Naive thymus-derived CD8-positive, alpha-beta T cell (primary cell): ENCODE measurements at regions not wholly inside any gene's neighbourhood (a gene's known extent, or its start where the extent isn't known, plus 50 kb on each side); places are given as distances from the start of the nearest gene placed in this dataset.

Experiments used
- ATAC-seq, 2 donors: fragments of 150-1000 bp; cut with Tn5 transposase in 1 of 2; sonication (Bioruptor Pico), chemical (Tn5 transposase) in 1 of 2; 1 replicate in 1 of 2; 2 replicates in 1 of 2; pipeline ENCODE4 v1.10.0; 2021; ENCODE audit warnings: mild to moderate bottlenecking in 2 of 2, moderate library complexity in 2 of 2
- POLR2A ChIA-PET: fragments of 350-600 bp; sonication (Branson Sonifier 250); formaldehyde crosslinking; loops from one replicate; lab custom pipeline; 2021; ENCODE audit warnings: antibody characterized with exemption; lab: Charles Lee
- DNase-seq, 10 donors: peaks; one replicate each; pipeline versions ENCODE4 v3.0.0 to v3.0.0-alpha.2; 2020 to 2022
- H3K27ac Mint-ChIP-seq, 10 donors: one replicate each; pipeline ENCODE4 v1.8.0; 2020 to 2022; ENCODE audit warnings: mild to moderate bottlenecking in 10 of 10, mixed read lengths in 10 of 10, moderate library complexity in 4 of 10, inconsistent platforms in 1 of 10
- H3K27me3 Mint-ChIP-seq, 5 donors: one replicate each; pipeline ENCODE4 v1.8.0; 2021 to 2022; ENCODE audit warnings: mixed read lengths in 5 of 5
- H3K36me3 Mint-ChIP-seq, 3 donors: one replicate each; pipeline ENCODE4 v1.8.0; 2020 to 2022; ENCODE audit warnings: mixed read lengths in 3 of 3, mild to moderate bottlenecking in 2 of 3, inconsistent platforms in 1 of 3
- H3K4me1 Mint-ChIP-seq, 4 donors: one replicate each; pipeline ENCODE4 v1.8.0; 2021 to 2022; ENCODE audit warnings: mixed read lengths in 4 of 4
- H3K4me3 Mint-ChIP-seq, 10 donors: one replicate each; pipeline ENCODE4 v1.8.0; 2020 to 2022; ENCODE audit warnings: mild to moderate bottlenecking in 10 of 10, mixed read lengths in 10 of 10, moderate library complexity in 6 of 10, inconsistent platforms in 1 of 10
- H3K9me3 Mint-ChIP-seq, 9 donors: one replicate each; pipeline ENCODE4 v1.8.0; 2020 to 2022; ENCODE audit warnings: mixed read lengths in 9 of 9, mild to moderate bottlenecking in 3 of 9, inconsistent platforms in 1 of 9, moderate library complexity in 1 of 9

- POLR2A ChIA-PET: no interaction called here
- Mint-ChIP-seq H3K4me1 (no peaks in the 10 kb centered on the region), H3K4me3 (no peak overlapping the region), H3K36me3 (no peaks in the 10 kb centered on the region), H3K27me3 (no peaks in the 10 kb centered on the region), H3K27ac (no peak overlapping the region), H3K9me3 (peaks cover 0 to 20% (median 0%) of the 10 kb centered on the region in 9 donors)
- ATAC-seq: no peak
- no peak for DNase-seq
Measured at GRCh38 chr7:9835199-9835598, 1138.5 kb upstream of the PHF14 start.

- H3K9me3 Mint-ChIP-seq: peaks cover 0 to 20% (median 0%) of the 10 kb centered on the region in 9 donors
- H3K4me1 Mint-ChIP-seq: no peaks in the 10 kb centered on the region
- no peak for ATAC-seq
- DNase-seq: no peak
- no peaks in the 10 kb centered on the region for H3K27me3 Mint-ChIP-seq
- POLR2A ChIA-PET: no interaction called here
- H3K4me3 Mint-ChIP-seq: no peak overlapping the region
- no peaks in the 10 kb centered on the region for H3K36me3 Mint-ChIP-seq
- no peak overlapping the region for H3K27ac Mint-ChIP-seq
Measured at GRCh38 chr7:9836671-9837070, 1137.0 kb upstream of the PHF14 start.

- no peaks in the 10 kb centered on the region for H3K27me3 Mint-ChIP-seq
- no peak for DNase-seq
- H3K27ac Mint-ChIP-seq: no peak overlapping the region
- peaks cover 0 to 10% (median 1%) of the 10 kb centered on the region in 9 donors for H3K9me3 Mint-ChIP-seq
- H3K4me3 Mint-ChIP-seq: no peak overlapping the region
- H3K4me1 Mint-ChIP-seq: no peaks in the 10 kb centered on the region
- POLR2A ChIA-PET: no interaction called here
- H3K36me3 Mint-ChIP-seq: no peaks in the 10 kb centered on the region
- ATAC-seq: no peak
Measured at GRCh38 chr7:9842301-9842700, 1131.4 kb upstream of the PHF14 start.

GRCh38 chr7:9846902-9847301 is 1126.8 kb upstream of the PHF14 start:
- Mint-ChIP-seq H3K27ac (no peak overlapping the region), H3K4me1 (no peaks in the 10 kb centered on the region), H3K4me3 (no peak overlapping the region), H3K27me3 (no peaks in the 10 kb centered on the region), H3K9me3 (peaks cover 0 to 10% (median 4%) of the 10 kb centered on the region in 9 donors), H3K36me3 (no peaks in the 10 kb centered on the region)
- DNase-seq (no peak), ATAC-seq (no peak)
- POLR2A ChIA-PET: no interaction called here

GRCh38 chr7:9854605-9855004 is 1119.1 kb upstream of the PHF14 start:
- Mint-ChIP-seq H3K4me1 (no peaks in the 10 kb centered on the region), H3K27me3 (no peaks in the 10 kb centered on the region), H3K4me3 (no peak overlapping the region), H3K27ac (no peak overlapping the region), H3K36me3 (peaks cover 0 to under 1% (median 0%) of the 10 kb centered on the region in 3 donors), H3K9me3 (peaks cover 4 to 20% (median 11%) of the 10 kb centered on the region in 9 donors)
- no peak for DNase-seq
- POLR2A ChIA-PET: no interaction called here
- no peak for ATAC-seq

GRCh38 chr7:9856668-9857067 is 1117.0 kb upstream of the PHF14 start:
- no peak overlapping the region for H3K27ac Mint-ChIP-seq
- DNase-seq (no peak), ATAC-seq (no peak)
- H3K4me1 Mint-ChIP-seq: no peaks in the 10 kb centered on the region
- H3K36me3 Mint-ChIP-seq: peaks cover 0 to 5% (median 0%) of the 10 kb centered on the region in 3 donors
- POLR2A ChIA-PET: no interaction called here
- no peak overlapping the region for H3K4me3 Mint-ChIP-seq
- no peaks in the 10 kb centered on the region for H3K27me3 Mint-ChIP-seq
- H3K9me3 Mint-ChIP-seq: peaks cover 0 to 28% (median 11%) of the 10 kb centered on the region in 9 donors

GRCh38 chr7:9863545-9863944 is 1110.1 kb upstream of the PHF14 start:
- Mint-ChIP-seq H3K4me3 (no peak overlapping the region), H3K4me1 (no peaks in the 10 kb centered on the region), H3K9me3 (peaks cover 0 to 25% (median 8%) of the 10 kb centered on the region in 9 donors), H3K36me3 (peaks cover 0 to 5% (median 0%) of the 10 kb centered on the region in 3 donors), H3K27me3 (no peaks in the 10 kb centered on the region), H3K27ac (no peak overlapping the region)
- POLR2A ChIA-PET: no interaction called here
- DNase-seq (no peak), ATAC-seq (no peak)

- no peak for DNase-seq
- POLR2A ChIA-PET: no interaction called here
- ATAC-seq: no peak
- Mint-ChIP-seq H3K9me3 (peaks cover 0 to 18% (median 0%) of the 10 kb centered on the region in 9 donors), H3K27me3 (no peaks in the 10 kb centered on the region), H3K4me1 (no peaks in the 10 kb centered on the region), H3K4me3 (no peak overlapping the region), H3K27ac (no peak overlapping the region), H3K36me3 (no peaks in the 10 kb centered on the region)
Measured at GRCh38 chr7:9869151-9869550, 1104.5 kb upstream of the PHF14 start.

GRCh38 chr7:9869566-9869965 is 1104.1 kb upstream of the PHF14 start:
- DNase-seq (no peak), ATAC-seq (no peak)
- Mint-ChIP-seq H3K27ac (no peak overlapping the region), H3K27me3 (no peaks in the 10 kb centered on the region), H3K4me1 (no peaks in the 10 kb centered on the region), H3K36me3 (no peaks in the 10 kb centered on the region), H3K4me3 (no peak overlapping the region), H3K9me3 (peaks cover 0 to 18% (median 0%) of the 10 kb centered on the region in 9 donors)
- POLR2A ChIA-PET: no interaction called here

- Mint-ChIP-seq H3K9me3 (peaks cover 0 to 15% (median 0%) of the 10 kb centered on the region in 9 donors), H3K27ac (no peak overlapping the region), H3K27me3 (no peaks in the 10 kb centered on the region), H3K36me3 (no peaks in the 10 kb centered on the region), H3K4me3 (no peak overlapping the region), H3K4me1 (no peaks in the 10 kb centered on the region)
- ATAC-seq: no peak
- DNase-seq: no peak
- POLR2A ChIA-PET: no interaction called here
Measured at GRCh38 chr7:9870674-9871073, 1103.0 kb upstream of the PHF14 start.

- Mint-ChIP-seq H3K27ac (no peak overlapping the region), H3K9me3 (peaks cover 0 to 13% (median 0%) of the 10 kb centered on the region in 9 donors), H3K27me3 (no peaks in the 10 kb centered on the region), H3K4me1 (no peaks in the 10 kb centered on the region), H3K36me3 (no peaks in the 10 kb centered on the region), H3K4me3 (no peak overlapping the region)
- POLR2A ChIA-PET: no interaction called here
- ATAC-seq (no peak), DNase-seq (no peak)
Measured at GRCh38 chr7:9874182-9874581, 1099.5 kb upstream of the PHF14 start.

- DNase-seq (no peak), ATAC-seq (no peak)
- Mint-ChIP-seq H3K27me3 (no peaks in the 10 kb centered on the region), H3K9me3 (peaks cover 0 to 10% (median 0%) of the 10 kb centered on the region in 9 donors), H3K36me3 (no peaks in the 10 kb centered on the region), H3K27ac (no peak overlapping the region), H3K4me3 (no peak overlapping the region), H3K4me1 (no peaks in the 10 kb centered on the region)
- POLR2A ChIA-PET: no interaction called here
Measured at GRCh38 chr7:9876053-9876452, 1097.6 kb upstream of the PHF14 start.

- Mint-ChIP-seq H3K27me3 (no peaks in the 10 kb centered on the region), H3K9me3 (peaks cover 1 to 41% (median 8%) of the 10 kb centered on the region in 9 donors), H3K27ac (no peak overlapping the region), H3K36me3 (no peaks in the 10 kb centered on the region), H3K4me1 (no peaks in the 10 kb centered on the region), H3K4me3 (no peak overlapping the region)
- DNase-seq (no peak), ATAC-seq (no peak)
- POLR2A ChIA-PET: no interaction called here
Measured at GRCh38 chr7:9889554-9889953, 1084.1 kb upstream of the PHF14 start.

- H3K36me3 Mint-ChIP-seq: no peaks in the 10 kb centered on the region
- H3K9me3 Mint-ChIP-seq: peaks cover 3 to 41% (median 8%) of the 10 kb centered on the region in 9 donors
- POLR2A ChIA-PET: no interaction called here
- H3K27me3 Mint-ChIP-seq: no peaks in the 10 kb centered on the region
- no peaks in the 10 kb centered on the region for H3K4me1 Mint-ChIP-seq
- H3K27ac Mint-ChIP-seq: no peak overlapping the region
- DNase-seq: no peak
- H3K4me3 Mint-ChIP-seq: no peak overlapping the region
- no peak for ATAC-seq
Measured at GRCh38 chr7:9890092-9890491, 1083.6 kb upstream of the PHF14 start.
